CD4-positive, alpha-beta T cell treated with Interleukin-15 for 1 hour (primary cell): ENCODE measurements at regions not wholly inside any gene's neighbourhood (a gene's known extent, or its start where the extent isn't known, plus 50 kb on each side); places are given as distances from the start of the nearest gene placed in this dataset.
"Not testable (repeated sequence)": the region's sequence is repeated elsewhere in the genome, so short reads cannot be mapped to it uniquely, and the experiment has no call there.

Experiments
- DNase-seq: peaks from one replicate; pipeline ENCODE4 v3.0.0-alpha.2; 2020

DNA sequence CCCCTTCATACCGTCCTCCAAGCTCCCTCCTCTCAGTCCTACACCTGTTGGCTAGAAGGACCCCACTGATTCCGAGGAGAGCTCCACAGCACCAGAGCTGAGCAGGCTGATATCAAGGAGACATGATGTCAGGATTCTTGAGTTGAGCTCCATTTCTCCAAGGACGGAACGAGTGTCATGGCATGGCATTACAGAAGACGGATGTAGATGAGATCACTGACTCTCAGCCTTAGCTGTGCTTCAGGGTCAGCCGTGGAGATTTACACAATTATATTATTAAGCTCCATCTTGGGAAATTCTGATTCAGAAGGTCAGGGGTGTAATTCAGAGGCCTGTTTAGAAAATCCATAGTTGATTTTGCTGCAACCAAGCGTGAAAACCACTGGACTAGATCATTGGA lies 428.9 kb upstream of the B3GAT1 start:
- no peak for DNase-seq

DNA sequence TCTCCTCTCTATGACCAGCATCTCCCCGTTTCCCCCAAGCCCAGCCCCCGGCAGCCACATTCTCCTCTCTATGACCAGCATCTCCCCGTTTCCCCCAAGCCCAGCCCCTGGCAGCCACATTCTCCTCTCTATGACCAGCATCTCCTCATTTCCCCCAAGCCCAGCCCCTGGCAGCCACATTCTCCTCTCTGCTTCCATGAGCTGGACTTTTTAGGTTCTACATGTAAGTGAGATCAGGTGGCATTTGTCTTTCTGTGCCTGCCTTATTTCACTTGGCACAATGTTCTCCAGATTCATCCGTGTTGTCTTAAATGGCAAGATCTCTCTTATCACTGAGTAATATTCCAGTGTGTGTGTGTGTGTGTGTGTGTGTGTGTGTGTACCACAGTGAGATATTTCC lies 428.1 kb upstream of the B3GAT1 start:
- DNase-seq, result not testable (repeated sequence)

DNA sequence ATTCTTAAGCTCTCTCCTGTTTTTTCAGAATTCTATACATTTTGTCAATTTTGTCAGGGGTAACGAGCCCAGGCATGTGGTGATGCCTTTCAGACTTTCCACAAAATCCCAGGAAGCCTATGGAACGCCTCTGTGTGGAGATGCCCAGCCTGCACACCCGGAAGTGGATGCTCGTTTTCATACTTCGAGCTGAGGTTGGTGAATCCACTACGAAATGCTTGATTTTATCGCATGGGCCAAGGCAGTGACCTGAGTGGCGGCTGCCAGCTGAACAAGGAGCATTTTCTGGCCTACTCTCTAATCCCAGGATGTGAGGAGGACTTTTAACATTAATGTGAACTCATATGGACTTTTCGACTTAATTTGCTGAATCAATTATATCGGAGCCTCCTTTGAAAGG lies 426.7 kb upstream of the B3GAT1 start:
- no peak for DNase-seq

DNA sequence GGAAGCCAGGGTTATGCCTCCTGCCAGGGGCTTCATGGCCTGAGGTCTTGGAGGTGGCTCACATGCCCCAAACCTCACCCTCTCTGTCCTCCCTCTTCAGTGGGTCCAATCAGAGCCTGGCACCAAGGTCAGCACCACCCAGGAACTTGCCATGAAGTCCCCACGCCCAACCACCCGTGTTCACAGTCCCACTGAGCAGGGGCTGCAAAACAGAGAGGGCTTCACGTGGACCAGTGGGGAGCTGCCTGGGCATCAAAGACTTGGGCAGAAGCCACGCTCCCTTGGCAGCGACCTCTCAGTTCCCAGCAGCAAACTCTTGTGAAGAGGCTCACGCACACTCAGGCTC lies 425.8 kb upstream of the B3GAT1 start:
- no peak for DNase-seq

DNA sequence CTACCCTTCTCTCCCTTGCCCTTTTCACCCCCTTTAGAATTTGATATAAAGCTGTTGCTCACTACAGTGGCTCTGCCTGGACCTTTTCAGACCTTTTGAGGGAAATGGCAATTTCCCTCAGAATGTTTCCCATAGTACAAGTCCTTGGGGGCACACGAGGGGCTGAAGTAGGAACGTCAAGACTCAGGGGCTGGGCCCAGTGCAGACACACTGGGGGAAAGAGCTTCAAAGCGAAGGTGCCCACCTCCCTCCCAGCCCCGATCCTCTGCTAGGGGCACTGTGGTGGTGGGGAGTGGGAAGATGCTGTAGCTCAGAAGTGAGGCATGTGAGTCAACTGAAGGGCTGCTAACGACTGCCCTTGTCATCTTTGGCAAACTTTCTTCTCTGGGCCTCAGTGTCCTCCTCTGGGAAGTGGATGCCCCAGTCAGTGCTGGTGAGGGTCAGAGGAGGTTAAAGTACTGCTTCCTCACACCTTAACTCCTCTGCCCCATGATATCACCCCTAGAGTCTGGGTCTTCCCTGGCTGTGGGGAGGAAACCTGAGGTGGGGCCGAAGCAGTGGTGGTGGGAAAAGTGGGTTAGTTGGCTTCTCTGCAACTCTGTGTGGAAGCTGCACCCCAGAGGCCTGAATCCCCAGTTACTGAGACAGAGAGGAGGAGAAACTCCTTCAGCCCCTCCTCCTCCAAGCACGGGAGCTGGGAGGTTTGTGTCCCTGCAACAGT lies 425.3 kb upstream of the B3GAT1 start:
- DNase-seq, result no peak

DNA sequence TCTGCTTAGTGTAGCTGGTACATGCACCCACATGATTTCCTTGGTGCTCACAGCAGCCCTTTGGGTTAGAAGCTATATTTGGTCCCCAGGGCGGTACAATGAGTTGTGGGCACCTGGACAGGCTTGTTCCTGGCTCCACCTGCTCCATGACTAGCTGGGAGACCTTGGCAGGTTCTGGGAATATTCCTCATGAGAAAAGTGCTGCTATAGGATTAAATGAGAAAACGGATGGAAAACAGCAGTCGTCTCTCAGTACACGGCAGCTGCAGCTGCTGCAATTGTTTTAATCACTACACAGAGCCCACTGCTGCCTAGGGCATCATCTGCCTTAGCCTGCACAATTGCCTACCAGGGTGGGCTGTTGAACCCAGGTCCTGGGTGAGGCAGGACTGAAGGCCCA lies 424.5 kb upstream of the B3GAT1 start:
- no peak for DNase-seq

DNA sequence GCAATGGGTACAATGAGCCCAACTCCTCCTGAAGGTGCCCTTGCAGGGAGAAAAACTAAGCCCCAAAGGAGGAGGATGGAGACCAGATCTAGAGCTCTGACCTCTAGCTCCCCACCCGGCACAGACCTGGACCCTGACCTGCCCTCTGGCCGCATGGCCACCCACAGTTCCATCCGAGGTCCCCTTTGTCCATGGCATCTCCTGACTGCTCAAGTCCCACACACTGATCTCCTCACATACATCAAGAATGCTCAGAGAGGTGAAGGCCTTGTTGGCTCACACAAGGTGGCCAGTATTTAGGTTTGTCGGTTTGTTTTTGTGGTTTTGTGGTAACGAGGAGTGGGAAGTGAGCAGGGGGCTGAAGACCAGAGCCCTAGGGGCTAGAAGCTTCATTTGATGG lies 423.5 kb upstream of the B3GAT1 start:
- no peak for DNase-seq

DNA sequence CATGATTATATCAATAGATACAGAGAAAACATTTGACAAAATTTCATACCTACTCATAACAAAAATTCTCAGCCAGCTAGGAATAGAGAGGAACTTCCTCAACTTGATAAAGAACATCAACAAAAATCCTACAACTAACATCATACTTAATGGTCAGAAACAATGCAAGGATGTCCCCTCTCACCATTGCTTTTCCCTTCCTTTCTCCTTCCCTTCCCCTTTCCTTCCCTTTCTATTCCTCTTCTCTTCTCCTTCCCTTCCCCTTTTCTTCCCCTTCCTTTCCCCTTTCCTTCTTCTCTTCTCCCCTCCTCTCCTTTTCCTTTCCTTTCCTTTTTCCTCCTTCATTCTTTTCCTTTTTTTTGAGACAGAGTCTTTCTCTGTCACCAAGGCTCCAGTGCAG lies 418.3 kb upstream of the B3GAT1 start:
- DNase-seq, result no peak

DNA sequence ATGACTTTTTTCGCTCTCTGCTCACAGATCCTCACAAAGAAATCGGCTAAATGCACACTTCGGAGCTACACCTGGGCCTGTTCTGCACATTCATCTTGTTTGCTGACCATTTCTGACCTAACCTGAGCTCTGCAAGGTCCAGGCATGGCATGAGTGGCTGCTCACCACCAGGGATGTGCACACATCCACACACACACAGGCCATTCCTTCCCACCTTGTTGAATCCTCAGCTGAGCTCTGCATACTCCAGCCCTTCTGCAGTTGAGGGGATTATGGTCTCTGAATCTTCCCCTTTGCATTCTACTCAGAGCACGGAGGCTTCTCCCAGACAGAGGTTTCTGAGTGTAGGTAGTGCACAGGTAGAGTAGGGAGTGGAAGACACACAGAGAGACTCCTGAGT lies 411.9 kb upstream of the B3GAT1 start:
- no peak for DNase-seq

DNA sequence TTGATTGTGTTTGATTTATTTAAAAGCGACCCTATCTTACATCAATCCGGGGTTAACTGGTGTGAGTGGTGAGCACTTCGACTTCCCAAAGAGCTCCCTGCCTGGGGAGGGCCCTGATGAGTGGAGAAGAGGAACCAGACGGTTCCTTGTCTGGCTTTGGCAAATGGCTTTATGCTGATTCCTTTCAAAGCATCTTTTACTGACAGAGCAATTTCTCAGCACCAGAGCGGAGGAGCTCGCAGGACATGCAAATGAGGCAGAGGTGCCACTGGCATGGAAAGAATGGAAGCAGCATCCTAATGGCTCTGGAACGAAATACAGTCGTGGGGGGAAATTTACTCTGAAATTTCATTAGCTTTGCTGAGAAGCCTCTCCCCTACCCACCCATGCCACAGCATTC lies 410.9 kb upstream of the B3GAT1 start:
- no peak for DNase-seq

DNA sequence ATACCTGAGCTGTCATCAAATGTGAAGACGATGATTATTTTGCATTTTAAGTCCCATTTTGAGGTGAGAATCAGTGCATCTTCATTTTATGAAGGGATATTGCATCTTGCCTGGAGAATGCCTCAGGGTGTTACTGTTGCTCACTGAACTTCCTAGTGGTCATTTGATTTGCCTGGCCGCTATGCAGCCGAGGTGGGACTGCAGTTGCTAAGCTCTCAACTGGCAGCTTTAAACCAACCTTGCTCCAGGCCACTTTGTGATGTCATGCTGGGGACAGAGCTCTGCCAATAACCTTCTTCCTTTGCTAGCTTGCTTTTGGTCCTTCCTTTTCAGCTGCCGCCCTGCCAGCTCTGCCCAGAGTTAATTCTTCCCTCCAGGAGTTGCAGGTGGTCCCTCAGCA lies 409.4 kb upstream of the B3GAT1 start:
- no peak for DNase-seq

DNA sequence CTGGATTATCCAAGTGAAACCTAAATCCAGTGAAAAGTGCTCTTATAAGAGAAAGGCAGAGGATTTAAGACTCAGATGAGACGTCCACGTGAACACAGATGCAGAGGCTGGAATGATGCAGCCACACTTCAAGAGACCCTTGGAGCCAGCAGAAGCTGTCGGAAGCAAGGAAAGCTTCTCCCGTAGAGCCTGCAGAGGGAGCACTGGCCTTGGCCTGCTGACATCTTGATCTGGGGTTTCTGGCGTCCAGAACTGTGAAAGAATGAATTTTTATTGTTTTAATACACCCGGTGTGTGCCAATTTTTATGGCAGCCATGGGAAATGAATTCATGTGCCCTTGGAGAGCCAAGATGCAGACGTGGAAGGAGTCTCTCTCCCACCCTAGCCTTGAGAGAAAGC lies 407.0 kb upstream of the B3GAT1 start:
- no peak for DNase-seq

DNA sequence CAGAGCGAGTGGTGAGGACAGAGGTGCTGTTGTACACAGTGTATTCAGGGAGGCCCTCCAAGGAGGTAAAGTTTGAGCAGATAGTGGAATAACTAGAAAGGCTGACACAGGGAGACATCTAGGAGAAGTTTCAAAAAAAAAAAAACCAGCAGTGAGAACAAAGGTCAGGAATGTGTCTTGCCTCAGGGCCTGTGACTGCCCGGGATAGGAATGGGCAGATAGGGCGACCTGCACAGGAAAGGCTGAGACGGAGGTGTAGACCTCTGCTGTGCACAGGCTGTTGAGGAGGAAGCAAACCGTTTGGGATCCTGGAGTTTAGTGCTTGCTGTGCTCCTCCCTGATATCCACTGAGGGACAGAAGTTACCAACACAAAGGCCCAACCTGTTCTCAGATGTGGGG lies 406.5 kb upstream of the B3GAT1 start:
- no peak for DNase-seq

DNA sequence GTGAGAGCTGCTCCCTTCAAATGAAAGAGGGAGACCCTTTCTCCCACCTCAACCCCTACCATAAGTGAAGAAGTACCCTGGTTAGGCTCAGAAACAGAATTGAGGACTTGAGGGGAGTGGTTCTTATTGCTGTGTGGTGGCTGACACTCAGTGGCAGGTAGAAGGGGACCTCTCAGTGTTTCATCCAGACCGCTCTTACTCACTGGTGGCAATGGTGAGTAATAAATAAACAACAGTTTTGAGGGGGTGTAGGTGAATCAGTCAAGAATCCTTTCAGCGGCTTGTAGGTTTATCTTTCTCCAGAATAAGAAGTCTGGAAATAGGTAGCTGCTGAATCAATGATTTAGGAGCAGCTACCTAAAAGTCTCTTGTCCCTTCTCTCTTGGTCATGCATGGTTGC lies 403.4 kb upstream of the B3GAT1 start:
- no peak for DNase-seq

DNA sequence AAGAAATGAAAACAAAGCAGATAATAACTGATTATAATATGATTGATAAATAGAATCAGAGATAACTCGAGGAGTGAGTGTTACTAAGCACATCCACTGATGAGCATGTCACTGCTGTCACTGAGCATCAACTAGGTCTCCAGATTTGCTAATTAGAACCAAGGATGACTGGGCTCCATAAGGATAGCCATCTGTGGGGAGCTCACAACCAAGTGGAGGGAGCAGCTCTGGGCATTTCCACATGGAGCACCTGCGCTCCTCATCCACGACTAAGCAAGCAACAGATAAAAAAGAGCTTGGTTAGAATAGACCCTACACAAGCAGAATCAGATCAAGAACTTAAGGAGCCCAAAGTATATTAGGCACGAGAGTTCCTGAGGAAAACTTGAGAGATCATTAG lies 396.0 kb upstream of the B3GAT1 start:
- DNase-seq, result no peak

DNA sequence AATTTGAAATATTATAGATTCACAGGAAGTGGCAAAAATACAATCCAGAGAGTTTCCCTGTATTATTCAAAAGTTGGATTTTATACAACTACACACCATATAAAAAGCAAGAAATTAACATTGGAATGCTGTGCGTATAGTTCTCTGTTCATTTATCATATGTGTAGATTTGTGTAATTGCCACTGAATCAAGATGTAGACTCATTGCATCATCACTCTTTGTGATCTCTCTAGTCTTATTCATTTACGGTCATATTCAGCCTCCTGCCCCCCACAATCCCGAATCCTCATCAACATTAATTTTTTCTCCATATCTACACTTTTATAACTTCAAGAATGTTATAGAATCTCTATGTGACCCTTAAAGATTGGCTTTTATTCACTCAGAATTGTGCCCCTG lies 390.6 kb upstream of the B3GAT1 start:
- DNase-seq, result no peak

DNA sequence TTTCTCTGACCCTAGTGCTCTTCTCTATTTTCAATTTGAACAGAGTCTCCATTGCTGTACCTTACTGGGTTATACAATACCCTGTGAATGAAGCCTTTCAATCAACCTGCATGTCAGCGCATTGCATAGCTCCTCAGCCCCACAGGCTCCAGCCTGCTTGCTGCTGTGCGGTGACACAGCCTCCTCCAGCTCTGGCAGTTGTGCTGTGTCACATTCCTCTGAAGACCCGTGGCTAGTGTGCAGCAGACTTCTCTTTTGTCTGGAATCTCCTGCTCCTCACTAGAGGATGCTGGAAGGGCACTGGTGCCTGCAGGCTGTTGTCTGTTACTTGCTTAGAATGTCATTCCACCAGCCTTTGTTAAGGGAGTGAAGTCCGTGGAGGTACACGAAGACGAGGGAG lies 390.1 kb upstream of the B3GAT1 start:
- no peak for DNase-seq

DNA sequence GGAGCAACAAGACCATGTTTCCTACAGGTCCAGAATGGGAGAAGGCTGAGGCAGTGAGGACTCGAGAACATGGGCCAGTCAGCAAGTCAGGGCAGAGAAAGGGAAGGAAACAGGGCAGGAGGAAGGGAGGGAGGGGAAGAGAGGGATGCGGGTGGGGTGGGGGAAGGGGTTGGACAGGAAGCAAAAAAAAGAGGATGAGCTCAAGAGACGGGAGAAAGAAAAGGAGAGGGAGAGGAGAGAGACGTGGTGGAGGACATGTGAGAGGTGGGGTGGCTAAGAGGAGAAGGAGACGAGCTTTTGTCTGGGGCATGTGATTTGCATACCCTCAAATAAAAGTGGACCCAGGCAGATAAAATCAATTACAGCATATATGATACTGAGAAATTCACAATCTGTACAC lies 389.5 kb upstream of the B3GAT1 start:
- DNase-seq, result no peak

DNA sequence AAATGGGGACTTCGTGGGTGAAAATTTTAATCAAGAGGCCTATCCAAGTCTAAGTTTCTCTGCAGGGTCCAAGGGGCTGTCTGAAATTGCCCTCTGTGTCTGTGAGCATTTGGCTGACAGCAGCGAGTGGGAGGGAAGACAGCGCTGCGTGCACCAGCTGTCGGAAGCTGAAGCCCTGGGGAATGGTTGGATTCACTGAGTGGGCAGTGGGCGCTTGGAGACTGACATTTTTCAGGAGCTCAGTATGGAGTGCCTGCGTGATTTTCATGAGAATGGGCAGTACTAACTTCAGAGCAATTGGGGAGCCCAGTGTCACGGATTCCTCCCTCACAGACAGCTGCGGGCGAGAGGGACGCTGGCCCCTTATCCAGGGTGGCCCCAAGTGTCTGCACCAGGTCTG lies 388.8 kb upstream of the B3GAT1 start:
- DNase-seq, result no peak

DNA sequence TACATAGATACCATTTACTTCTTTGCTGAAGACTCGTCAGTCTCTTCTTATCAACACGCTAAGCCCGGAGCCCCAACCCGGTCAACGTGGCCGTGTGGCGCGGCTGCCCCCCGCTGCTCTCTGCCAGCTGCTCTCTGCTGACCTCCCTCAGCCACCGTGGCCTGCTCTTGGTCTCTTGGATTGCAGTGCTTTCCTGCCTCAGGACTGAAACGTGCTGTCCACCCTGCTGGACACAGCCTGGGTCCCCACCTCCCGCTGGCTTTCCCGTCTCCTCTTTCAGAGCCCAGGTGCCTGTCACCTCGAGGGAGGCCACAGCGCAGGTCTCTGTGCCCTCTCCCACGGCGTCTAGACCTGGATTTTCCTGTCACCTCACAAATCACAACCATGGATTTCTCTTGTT lies 388.1 kb upstream of the B3GAT1 start:
- DNase-seq, result no peak

DNA sequence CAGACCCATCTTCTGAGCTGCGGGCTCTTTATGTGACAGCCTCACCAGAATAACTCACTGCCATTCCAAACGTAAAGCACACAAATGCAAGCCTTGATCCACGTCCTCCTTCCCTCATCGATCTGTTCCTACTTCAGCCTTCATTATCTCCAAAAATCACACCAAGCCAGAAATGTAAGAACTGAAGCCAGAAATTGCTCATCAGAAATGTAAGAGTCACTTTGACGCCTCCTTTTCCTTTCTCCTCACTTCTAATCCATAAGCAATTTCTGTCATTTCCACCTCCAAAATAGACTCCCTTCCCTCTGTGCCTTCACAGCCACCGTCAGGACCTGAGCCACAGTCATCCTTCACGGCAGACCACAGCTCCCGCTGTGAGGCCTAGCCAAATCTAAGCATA lies 387.3 kb upstream of the B3GAT1 start:
- DNase-seq, result no peak

DNA sequence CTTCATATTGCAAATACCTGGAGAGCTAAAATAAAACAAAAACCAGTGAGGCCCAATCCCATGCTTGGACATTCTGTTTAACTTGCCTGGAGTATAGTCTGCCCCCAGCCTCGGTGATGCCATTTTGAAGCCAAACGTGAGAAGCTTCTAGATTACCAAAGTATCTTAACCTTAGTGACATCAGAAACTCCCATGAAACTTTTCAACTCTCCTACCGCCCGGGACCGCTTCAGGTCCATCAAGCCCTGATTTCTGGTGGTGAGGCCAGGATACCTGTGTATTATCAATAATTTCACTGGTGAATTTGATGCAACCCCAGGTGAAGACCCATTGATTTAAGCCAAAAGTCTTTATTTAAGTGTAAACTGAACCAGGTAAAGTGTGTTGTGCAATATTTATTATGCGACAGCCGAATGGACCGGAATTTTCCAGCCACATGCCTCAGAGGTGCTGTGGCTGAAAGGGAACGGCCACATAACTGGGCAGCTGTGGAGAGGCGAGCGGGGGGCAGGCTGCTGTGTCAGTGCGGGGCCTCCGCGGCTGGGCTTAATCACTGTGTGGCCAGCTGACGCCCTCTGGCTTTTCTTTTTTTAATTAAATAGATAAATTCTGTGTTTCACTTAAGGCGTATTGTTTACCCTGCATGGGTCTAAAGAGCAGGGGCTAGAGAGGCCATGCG lies 385.5 kb upstream of the B3GAT1 start:
- DNase-seq, result no peak

DNA sequence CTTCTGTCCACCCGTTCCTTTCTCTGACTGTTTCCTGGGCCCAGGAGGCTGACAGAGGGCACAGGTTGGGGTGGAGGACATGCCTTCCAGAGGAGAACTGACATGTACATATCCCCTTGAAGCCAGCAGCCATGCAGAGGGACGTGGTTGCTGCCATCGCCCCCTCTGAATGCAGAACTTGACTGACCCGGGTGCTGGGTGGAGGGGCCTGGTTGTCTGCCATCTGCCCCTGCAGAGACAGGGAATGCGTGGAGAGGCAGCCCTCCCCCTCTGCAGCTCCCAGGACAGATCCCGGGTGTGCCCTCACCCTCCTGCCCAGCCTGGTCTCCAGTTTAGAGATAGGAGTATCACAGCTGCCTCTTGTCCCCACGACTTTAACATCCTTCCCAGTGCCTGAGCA lies 383.0 kb upstream of the B3GAT1 start:
- no peak for DNase-seq

DNA sequence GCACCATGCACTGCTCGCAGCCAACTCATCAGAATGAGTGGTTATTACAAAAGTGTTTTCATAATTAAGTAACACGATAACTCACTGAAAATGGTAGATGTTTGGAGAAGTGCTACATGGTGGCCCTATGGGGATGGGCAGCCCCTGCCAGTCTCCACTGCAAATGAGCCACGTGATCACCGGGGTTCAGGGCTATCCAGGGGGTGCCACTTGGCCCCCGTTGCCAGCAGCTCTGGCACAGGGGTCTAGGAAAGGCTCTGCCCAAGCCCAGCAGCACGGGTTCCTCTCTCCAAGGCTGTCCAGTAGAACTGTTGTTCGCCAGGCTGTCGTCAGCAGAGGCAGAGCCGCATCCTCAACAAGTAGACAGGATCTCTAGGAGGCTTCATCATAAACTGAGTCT lies 382.1 kb upstream of the B3GAT1 start:
- no peak for DNase-seq

DNA sequence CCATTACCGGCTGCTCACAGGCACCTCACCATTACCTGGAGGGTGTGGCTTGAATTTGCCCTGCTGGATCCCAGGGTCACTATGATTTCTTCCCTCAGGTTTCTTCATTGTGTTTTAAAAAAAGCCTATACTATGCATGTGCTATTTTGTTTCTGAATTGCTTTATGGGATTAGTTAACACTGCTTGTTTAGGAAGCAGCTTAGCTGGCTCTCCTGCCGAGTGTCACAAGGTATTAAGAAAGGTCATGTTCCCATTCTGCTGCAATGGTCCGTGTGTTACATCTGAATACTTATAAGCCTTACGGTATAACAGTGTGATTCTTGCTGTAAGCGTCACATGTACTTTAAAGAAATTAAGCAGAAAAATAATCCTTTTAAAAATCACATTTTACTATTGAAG lies 380.6 kb upstream of the B3GAT1 start:
- no peak for DNase-seq
